ENCODE measurements at regions not wholly inside any gene's neighbourhood (a gene's known extent, or its start where the extent isn't known, plus 50 kb on each side); places are given as distances from the start of the nearest gene placed in this dataset.

DNA sequence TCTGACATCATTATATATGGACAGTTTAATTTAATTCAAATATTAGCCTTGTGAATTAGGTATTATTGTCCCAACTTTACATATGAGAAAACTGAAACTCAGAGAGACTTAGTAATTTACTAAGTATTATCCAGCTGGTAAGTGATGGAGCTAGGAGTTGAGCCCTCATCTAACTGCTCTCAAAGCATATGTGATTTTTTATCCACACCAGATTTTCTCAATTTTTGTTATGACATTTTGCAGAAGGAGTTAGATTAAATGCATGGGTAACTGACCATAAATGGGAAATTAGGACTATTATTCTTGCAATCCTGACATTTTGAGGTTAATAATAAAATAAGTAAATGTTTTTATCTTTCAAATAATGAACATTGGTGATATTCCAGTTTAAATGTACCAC is 778.3 kb upstream of the SORCS1 start:
- Histone ChIP-seq H3K9me3 (ENCODE audit: control insufficient read depth, low read depth, low read length) (no peaks in the 10 kb centered on the region), H2BK12ac (ENCODE audit: insufficient read length, low read depth, low read length) (no peak overlapping the region), H3K9ac (ENCODE audit: extremely low read depth, insufficient read length, low read length) (no peak overlapping the region), H3K4ac (ENCODE audit: low read depth, low read length) (no peak overlapping the region), H4K91ac (ENCODE audit: insufficient read length, low read depth, low read length) (no peak overlapping the region), H2BK20ac (ENCODE audit: low read depth, low read length, poor library complexity, severe bottlenecking) (no peak overlapping the region), H2AK5ac (ENCODE audit: insufficient read length, low read length) (no peak overlapping the region), H3K23me2 (ENCODE audit: insufficient read length, low read depth, low read length, poor library complexity, severe bottlenecking) (no peaks in the 10 kb centered on the region), H3T11ph (ENCODE audit: low read length) (no peak overlapping the region), H3K79me1 (ENCODE audit: insufficient read depth, low read depth, low read length, poor library complexity, severe bottlenecking) (no peaks in the 10 kb centered on the region), H3K27me3 (ENCODE audit: insufficient read depth, low read length) (no peaks in the 10 kb centered on the region), H4K8ac (replicated peaks; ENCODE audit: insufficient read length, low read depth, low read length) (no peak overlapping the region), H2AFZ (ENCODE audit: low read length) (no peak overlapping the region), H3K18ac (ENCODE audit: insufficient read length, low read depth, low read length) (no peak overlapping the region), H2BK5ac (ENCODE audit: insufficient read length, low read length) (no peak overlapping the region), H3K14ac (ENCODE audit: insufficient read depth, low read length) (no peak overlapping the region), H2BK120ac (ENCODE audit: low read depth, low read length, poor library complexity, severe bottlenecking) (no peak overlapping the region), H4K5ac (ENCODE audit: insufficient read length, low read depth, low read length) (no peak overlapping the region), H2BK15ac (ENCODE audit: low read depth, low read length) (no peak overlapping the region), H3K23ac (ENCODE audit: insufficient read length, low read depth, low read length) (no peak overlapping the region), H3K27ac (ENCODE audit: insufficient read length, low read depth, low read length) (no peak overlapping the region), H3K4me2 (ENCODE audit: insufficient read depth, insufficient read length, low read length) (no peak overlapping the region), H3K4me1 (ENCODE audit: insufficient read depth, low read length) (no peaks in the 10 kb centered on the region), H3K79me2 (ENCODE audit: insufficient read depth, low read length) (no peaks in the 10 kb centered on the region), H4K20me1 (ENCODE audit: control insufficient read depth, insufficient read depth, insufficient read length) (no peaks in the 10 kb centered on the region), H3K56ac (ENCODE audit: insufficient read length, low read depth, low read length) (no peak overlapping the region)
- H3K27ac Mint-ChIP-seq = no peak overlapping the region
- no peaks in the 10 kb centered on the region for H3K4me1 Mint-ChIP-seq
- H3K27me3 Mint-ChIP-seq (ENCODE audit: low read depth) = no peaks in the 10 kb centered on the region
- H3K36me3 Mint-ChIP-seq (ENCODE audit: insufficient read depth in 1 of 3, low read depth in 3 of 3) = peaks cover 0 to under 1% (median 0%) of the 10 kb centered on the region in 3 experiments; a peak in 1 of 7 replicates
- no peak for DNase-seq
- peaks cover 0 to 3% of the 10 kb centered on the region in 2 experiments; a peak in 2 of 5 replicates for H3K9me3 Mint-ChIP-seq
- TF ChIP-seq, protein P1, sequence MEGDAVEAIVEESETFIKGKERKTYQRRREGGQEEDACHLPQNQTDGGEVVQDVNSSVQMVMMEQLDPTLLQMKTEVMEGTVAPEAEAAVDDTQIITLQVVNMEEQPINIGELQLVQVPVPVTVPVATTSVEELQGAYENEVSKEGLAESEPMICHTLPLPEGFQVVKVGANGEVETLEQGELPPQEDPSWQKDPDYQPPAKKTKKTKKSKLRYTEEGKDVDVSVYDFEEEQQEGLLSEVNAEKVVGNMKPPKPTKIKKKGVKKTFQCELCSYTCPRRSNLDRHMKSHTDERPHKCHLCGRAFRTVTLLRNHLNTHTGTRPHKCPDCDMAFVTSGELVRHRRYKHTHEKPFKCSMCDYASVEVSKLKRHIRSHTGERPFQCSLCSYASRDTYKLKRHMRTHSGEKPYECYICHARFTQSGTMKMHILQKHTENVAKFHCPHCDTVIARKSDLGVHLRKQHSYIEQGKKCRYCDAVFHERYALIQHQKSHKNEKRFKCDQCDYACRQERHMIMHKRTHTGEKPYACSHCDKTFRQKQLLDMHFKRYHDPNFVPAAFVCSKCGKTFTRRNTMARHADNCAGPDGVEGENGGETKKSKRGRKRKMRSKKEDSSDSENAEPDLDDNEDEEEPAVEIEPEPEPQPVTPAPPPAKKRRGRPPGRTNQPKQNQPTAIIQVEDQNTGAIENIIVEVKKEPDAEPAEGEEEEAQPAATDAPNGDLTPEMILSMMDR (conservative IDR thresholded peaks at IDR 0.05) = no peak
- H3K4me3 Mint-ChIP-seq = no peak overlapping the region

Data from H9 (cell line).